ENCODE measurements at regions not wholly inside any gene's neighbourhood (a gene's known extent, or its start where the extent isn't known, plus 50 kb on each side); places are given as distances from the start of the nearest gene placed in this dataset.

DNA sequence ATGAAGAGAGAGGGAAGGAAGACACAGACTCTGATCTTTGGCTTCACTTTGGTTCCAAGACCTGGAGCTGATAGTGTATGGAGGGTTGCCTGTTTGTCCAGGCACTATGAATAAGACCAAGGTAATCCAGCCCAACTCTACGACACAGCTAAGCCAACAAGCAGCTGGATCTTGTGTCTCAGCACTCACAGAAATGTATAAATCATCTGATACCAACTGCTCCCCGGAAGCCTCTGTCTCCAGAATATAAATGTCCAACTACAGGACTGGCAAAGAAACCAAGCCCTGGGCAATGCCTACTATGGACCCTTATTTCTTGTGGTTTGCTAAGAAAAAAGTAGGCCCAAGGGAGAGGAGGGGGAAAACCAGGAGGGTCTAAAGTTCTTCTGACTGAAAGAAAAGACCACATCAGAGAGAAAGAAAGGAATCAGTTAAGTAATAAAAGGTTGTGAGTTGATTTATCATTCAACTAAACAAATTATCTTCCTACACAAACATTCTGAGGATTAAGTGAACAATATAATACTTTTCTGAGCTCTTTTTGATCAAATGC lies 204.0 kb downstream of the DAD1 start:
- DNase-seq (ENCODE audit: low read depth) = no peak
- H3K4me3 ChIP-seq (ENCODE audit: low read depth, low read length) = no peak overlapping the region
- TF ChIP-seq, protein P1, sequence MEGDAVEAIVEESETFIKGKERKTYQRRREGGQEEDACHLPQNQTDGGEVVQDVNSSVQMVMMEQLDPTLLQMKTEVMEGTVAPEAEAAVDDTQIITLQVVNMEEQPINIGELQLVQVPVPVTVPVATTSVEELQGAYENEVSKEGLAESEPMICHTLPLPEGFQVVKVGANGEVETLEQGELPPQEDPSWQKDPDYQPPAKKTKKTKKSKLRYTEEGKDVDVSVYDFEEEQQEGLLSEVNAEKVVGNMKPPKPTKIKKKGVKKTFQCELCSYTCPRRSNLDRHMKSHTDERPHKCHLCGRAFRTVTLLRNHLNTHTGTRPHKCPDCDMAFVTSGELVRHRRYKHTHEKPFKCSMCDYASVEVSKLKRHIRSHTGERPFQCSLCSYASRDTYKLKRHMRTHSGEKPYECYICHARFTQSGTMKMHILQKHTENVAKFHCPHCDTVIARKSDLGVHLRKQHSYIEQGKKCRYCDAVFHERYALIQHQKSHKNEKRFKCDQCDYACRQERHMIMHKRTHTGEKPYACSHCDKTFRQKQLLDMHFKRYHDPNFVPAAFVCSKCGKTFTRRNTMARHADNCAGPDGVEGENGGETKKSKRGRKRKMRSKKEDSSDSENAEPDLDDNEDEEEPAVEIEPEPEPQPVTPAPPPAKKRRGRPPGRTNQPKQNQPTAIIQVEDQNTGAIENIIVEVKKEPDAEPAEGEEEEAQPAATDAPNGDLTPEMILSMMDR (IDR thresholded peaks at IDR 0.05; ENCODE audit: control insufficient read depth, extremely low read depth, insufficient read depth) = no peak

DNA sequence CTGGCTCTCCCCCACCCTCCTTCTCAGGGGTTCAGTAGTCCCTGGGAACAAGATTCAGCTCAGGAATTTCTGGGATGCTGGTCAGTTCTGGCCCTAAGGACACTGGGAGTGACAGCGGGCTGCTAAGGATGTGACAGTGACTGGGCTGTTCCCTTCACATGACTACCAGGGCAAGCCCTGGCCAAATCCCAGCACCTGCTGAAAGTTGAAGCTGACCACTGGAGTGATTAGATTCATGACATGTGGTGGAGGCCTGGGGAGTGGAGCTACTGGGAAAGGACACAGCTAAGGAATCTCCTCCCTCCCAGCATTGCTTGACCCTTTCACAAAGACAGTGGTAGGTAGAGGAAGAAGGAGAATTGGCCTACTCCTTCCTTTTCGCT lies 204.9 kb downstream of the DAD1 start:
- no peak for DNase-seq (ENCODE audit: low read depth)
- TF ChIP-seq, protein P1 (IDR thresholded peaks at IDR 0.05; ENCODE audit: control insufficient read depth, extremely low read depth, insufficient read depth) = no peak
- no peak overlapping the region for H3K4me3 ChIP-seq (ENCODE audit: low read depth, low read length)

DNA sequence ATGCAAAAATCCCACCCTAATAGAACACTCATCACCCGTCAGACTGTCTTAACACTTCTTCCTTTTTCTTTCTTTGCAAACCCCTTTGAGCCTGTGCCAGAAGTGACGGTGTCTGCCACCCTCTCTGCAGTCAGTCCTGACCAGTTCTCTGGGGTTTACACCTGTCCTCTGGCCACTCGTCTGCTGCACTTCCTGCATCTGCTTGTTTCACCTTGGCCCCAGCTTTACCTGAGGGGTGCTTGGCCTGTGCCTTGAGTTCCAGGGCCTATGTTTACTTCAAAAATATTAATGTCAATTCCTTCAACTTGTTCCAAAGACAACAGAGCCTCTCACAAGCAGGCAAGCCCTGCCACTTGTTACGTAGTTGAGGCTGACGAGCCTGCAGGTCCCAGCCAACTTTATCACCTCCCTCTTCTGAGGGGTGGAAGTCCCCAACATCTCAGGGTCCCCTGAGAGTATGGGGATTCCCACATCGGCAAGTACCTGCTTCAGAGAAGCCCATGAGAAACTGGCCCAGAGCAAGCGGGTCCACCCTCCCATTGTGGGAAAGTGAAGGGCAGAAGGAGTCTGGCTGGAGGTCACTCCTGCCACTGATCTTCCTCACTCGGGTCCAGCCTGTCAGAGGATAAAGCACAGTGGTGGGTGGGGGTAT lies 205.4 kb downstream of the DAD1 start:
- TF ChIP-seq, protein P1 (IDR thresholded peaks at IDR 0.05; ENCODE audit: control insufficient read depth, extremely low read depth, insufficient read depth) = no peak
- DNase-seq (ENCODE audit: low read depth) = no peak
- no peak overlapping the region for H3K4me3 ChIP-seq (ENCODE audit: low read depth, low read length)

DNA sequence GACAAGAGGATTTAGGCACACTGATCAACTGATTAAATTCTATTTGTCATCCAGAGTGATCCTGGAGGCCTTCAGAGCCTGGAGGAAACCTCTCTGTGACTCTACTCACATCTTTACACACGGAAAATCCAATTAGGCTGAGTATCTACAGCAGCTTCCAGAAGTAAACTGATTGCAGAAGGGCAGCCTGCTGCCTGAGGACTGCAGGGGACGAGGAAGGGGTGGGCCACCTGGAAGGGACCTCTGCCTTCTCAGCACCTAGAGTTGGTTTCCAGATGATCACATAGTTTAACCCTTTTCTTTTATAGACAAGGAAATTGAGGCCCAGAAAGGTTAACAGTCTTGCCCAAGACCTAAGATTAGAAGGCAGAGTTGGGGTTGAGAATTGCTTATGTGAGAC lies 206.1 kb downstream of the DAD1 start:
- TF ChIP-seq, protein P1 (IDR thresholded peaks at IDR 0.05; ENCODE audit: control insufficient read depth, extremely low read depth, insufficient read depth) = no peak
- no peak for DNase-seq (ENCODE audit: low read depth)
- no peak overlapping the region for H3K4me3 ChIP-seq (ENCODE audit: low read depth, low read length)

DNA sequence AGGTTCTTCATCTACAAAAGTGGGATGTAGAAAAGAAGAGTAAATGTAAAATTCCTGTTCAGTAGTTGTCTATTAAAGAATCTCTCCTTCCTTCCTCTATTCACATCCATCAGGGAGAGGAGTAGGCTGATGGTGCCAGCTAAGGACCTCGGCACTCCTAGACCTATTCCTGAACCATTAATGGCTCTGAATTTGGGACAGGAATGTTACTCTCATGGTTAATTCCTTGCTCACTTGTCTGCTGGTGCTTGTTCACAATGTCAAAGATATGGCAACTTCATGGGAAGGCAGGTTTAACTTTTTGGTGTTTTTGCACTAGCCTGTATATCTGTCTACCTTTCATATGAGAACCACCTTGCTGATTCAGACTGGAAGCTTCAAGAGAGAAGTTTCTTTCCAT lies 206.6 kb downstream of the DAD1 start:
- H3K4me3 ChIP-seq (ENCODE audit: low read depth, low read length) = no peak overlapping the region
- TF ChIP-seq, protein P1 (IDR thresholded peaks at IDR 0.05; ENCODE audit: control insufficient read depth, extremely low read depth, insufficient read depth) = no peak
- DNase-seq (ENCODE audit: low read depth) = no peak

DNA sequence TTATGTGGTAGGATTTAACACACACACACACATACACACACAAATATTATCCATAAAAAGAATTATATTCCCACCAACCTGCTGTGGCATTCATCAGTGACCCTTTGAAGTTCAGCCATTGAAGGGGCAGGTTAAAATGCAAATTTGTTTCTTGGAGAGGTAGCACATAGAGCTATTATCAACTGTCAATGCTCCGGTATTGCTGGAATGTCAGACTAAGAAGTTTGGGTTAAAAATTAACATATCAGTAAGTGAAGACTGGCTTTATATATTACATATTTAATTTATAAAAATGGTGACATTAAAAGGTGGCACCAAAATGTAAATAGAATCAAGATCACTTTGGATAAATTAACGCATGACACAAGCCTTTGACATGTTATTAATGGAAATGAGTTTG lies 207.3 kb downstream of the DAD1 start:
- H3K4me3 ChIP-seq (ENCODE audit: low read depth, low read length) = no peak overlapping the region
- TF ChIP-seq, protein P1 (IDR thresholded peaks at IDR 0.05; ENCODE audit: control insufficient read depth, extremely low read depth, insufficient read depth) = no peak
- no peak for DNase-seq (ENCODE audit: low read depth)

DNA sequence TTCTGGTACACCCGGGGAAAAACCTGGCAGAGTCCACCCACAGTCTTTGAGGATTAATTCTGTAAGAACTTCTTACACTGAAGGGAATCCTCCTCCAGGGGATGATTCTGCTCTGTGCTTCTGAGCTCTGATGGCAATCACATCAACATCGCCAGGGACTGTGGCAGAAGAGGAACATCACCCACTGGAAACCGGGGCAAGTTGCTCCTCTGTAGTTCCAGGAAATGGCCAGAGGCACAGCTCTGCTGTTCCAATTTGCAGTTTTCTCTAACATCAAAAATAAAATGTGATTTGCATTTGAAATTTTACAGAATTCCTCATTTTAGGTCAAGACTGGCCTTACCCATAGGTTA lies 207.6 kb downstream of the DAD1 start:
- no peak overlapping the region for H3K4me3 ChIP-seq (ENCODE audit: low read depth, low read length)
- DNase-seq (ENCODE audit: low read depth) = no peak
- TF ChIP-seq, protein P1 (IDR thresholded peaks at IDR 0.05; ENCODE audit: control insufficient read depth, extremely low read depth, insufficient read depth) = no peak

All from LNCaP clone FGC (cell line).